ENCODE measurements at regions not wholly inside any gene's neighbourhood (a gene's known extent, or its start where the extent isn't known, plus 50 kb on each side); places are given as distances from the start of the nearest gene placed in this dataset.

DNA sequence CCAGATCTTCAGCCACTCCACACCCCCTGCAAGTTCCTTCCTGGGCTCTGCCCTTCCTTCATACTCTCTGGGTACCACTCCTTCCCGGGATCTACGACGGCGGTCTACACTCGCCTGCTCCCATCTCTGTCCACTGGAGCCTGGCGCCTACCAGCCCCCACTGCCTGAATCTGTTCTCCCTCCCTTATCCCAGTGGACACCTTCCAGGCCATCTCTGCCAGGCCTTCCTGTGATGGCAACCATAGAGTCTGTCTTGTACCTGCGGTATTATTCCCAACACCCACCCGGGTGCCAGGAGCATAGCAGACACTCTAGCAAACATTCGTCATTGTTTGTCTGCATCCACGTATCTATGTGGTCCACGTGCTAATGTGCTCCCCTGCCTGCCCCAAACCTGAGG lies 140.9 kb downstream of the ZFP36L2 start:
- TF ChIP-seq EZH2 (IDR thresholded peaks at IDR 0.05; ENCODE audit: low read depth), result no peak
- TF ChIP-seq, protein P1, sequence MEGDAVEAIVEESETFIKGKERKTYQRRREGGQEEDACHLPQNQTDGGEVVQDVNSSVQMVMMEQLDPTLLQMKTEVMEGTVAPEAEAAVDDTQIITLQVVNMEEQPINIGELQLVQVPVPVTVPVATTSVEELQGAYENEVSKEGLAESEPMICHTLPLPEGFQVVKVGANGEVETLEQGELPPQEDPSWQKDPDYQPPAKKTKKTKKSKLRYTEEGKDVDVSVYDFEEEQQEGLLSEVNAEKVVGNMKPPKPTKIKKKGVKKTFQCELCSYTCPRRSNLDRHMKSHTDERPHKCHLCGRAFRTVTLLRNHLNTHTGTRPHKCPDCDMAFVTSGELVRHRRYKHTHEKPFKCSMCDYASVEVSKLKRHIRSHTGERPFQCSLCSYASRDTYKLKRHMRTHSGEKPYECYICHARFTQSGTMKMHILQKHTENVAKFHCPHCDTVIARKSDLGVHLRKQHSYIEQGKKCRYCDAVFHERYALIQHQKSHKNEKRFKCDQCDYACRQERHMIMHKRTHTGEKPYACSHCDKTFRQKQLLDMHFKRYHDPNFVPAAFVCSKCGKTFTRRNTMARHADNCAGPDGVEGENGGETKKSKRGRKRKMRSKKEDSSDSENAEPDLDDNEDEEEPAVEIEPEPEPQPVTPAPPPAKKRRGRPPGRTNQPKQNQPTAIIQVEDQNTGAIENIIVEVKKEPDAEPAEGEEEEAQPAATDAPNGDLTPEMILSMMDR (conservative IDR thresholded peaks at IDR 0.05), result no peak

Data from PC-9 (cell line).